ENCODE measurements at regions not wholly inside any gene's neighbourhood (a gene's known extent, or its start where the extent isn't known, plus 50 kb on each side); places are given as distances from the start of the nearest gene placed in this dataset.
"Not testable (repeated sequence)": the region's sequence is repeated elsewhere in the genome, so short reads cannot be mapped to it uniquely, and the experiment has no call there.

- DNase-seq (ENCODE audit: low spot score), result no peak
Observed at GRCh38 chr1:18561967-18562366, 68.7 kb upstream of the PAX7 start.

GRCh38 chr1:18564676-18565075 is 66.0 kb upstream of the PAX7 start:
- DNase-seq (ENCODE audit: low spot score), result no peak

GRCh38 chr1:18565321-18565720 is 65.3 kb upstream of the PAX7 start:
- no peak for DNase-seq (ENCODE audit: low spot score)

GRCh38 chr1:18568489-18568888 is 62.2 kb upstream of the PAX7 start:
- no peak for DNase-seq (ENCODE audit: low spot score)

- no peak for DNase-seq (ENCODE audit: low spot score)
Observed at GRCh38 chr1:18569251-18569650, 61.4 kb upstream of the PAX7 start.

- DNase-seq (ENCODE audit: low spot score), result no peak
Observed at GRCh38 chr1:18569811-18570545, 60.7 kb upstream of the PAX7 start.

- no peak for DNase-seq (ENCODE audit: low spot score)
Observed at GRCh38 chr1:18571275-18571674, 59.4 kb upstream of the PAX7 start.

GRCh38 chr1:18572022-18572880 is 58.4 kb upstream of the PAX7 start:
- DNase-seq (ENCODE audit: low spot score), result no peak

GRCh38 chr1:18573170-18573569 is 57.5 kb upstream of the PAX7 start:
- DNase-seq (ENCODE audit: low spot score), result no peak

- DNase-seq (ENCODE audit: low spot score), result no peak
Observed at GRCh38 chr1:18574754-18575153, 55.9 kb upstream of the PAX7 start.

GRCh38 chr1:18575620-18576019 is 55.0 kb upstream of the PAX7 start:
- DNase-seq (ENCODE audit: low spot score), result no peak

- DNase-seq (ENCODE audit: low spot score), result no peak
Observed at GRCh38 chr1:18578271-18578670, 52.4 kb upstream of the PAX7 start.

- DNase-seq (ENCODE audit: low spot score), result not testable (repeated sequence)
Observed at GRCh38 chr1:18579267-18579666, 51.4 kb upstream of the PAX7 start.

GRCh38 chr1:18580047-18580446 is 50.6 kb upstream of the PAX7 start:
- no peak for DNase-seq (ENCODE audit: low spot score)

- no peak for DNase-seq (ENCODE audit: low spot score)
Observed at GRCh38 chr1:18580691-18581419, 49.8 kb upstream of the PAX7 start.

All from ureter (tissue), 1 donor.